ENCODE measurements at regions not wholly inside any gene's neighbourhood (a gene's known extent, or its start where the extent isn't known, plus 50 kb on each side); places are given as distances from the start of the nearest gene placed in this dataset.

DNA sequence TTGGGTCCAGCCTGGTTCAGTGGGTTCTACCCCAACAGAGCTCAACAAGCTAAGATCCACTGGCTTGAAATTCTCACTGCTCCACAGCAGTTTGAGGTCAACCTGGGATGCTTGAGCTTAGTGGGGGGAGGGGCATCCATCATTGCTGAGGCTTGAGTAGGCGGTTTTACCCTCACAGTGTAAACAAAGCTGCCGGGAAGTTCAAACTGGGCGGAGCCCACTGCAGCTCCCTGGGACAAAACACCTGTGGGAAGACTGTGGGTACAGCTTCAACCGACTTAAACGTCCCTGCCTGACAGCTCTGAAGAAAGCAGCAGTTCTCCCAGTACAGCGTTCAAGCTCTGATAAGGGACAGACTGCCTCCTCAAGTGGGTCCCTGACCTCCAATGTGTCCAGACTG is 1161.9 kb downstream of the UQCRFS1 start:
- CTCF ChIA-PET, result interaction anchor here (1.3 kb wide), 1 partner anchor 38 kb away, joined by 3 read pairs; no protein-coding TSS in a partner anchor
- H3K4me3 Mint-ChIP-seq, result no peak overlapping the region
- peaks cover 36% of the 10 kb centered on the region for H3K9me3 Mint-ChIP-seq
- H3K27me3 Mint-ChIP-seq (ENCODE audit: low read depth), result no peaks in the 10 kb centered on the region
- no peak for ATAC-seq
- TF ChIP-seq ATF1 (CRISPR knock-in tag; IDR thresholded peaks at IDR 0.05) (no peak), TCF7 (CRISPR knock-in tag; IDR thresholded peaks at IDR 0.05; ENCODE audit: low read depth) (no peak), RORB (CRISPR knock-in tag; IDR thresholded peaks at IDR 0.05) (no peak), SOX15 (CRISPR knock-in tag; IDR thresholded peaks at IDR 0.05) (no peak), ZNF396 (CRISPR knock-in tag; IDR thresholded peaks at IDR 0.05; ENCODE audit: borderline replicate concordance) (no peak), ETV6 (CRISPR knock-in tag; IDR thresholded peaks at IDR 0.05) (no peak), SMAD3 (CRISPR knock-in tag; IDR thresholded peaks at IDR 0.05; ENCODE audit: borderline replicate concordance) (no peak), ESRRA (CRISPR knock-in tag; IDR thresholded peaks at IDR 0.05; ENCODE audit: borderline replicate concordance) (no peak), CBFB (CRISPR knock-in tag; IDR thresholded peaks at IDR 0.05; ENCODE audit: low read depth) (no peak), MXD4 (CRISPR knock-in tag; IDR thresholded peaks at IDR 0.05; ENCODE audit: borderline replicate concordance) (no peak)
- TF ChIP-seq, protein P1, sequence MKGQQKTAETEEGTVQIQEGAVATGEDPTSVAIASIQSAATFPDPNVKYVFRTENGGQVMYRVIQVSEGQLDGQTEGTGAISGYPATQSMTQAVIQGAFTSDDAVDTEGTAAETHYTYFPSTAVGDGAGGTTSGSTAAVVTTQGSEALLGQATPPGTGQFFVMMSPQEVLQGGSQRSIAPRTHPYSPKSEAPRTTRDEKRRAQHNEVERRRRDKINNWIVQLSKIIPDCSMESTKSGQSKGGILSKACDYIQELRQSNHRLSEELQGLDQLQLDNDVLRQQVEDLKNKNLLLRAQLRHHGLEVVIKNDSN (CRISPR knock-in tag; IDR thresholded peaks at IDR 0.05), result no peak
- TF ChIP-seq, protein P2, sequence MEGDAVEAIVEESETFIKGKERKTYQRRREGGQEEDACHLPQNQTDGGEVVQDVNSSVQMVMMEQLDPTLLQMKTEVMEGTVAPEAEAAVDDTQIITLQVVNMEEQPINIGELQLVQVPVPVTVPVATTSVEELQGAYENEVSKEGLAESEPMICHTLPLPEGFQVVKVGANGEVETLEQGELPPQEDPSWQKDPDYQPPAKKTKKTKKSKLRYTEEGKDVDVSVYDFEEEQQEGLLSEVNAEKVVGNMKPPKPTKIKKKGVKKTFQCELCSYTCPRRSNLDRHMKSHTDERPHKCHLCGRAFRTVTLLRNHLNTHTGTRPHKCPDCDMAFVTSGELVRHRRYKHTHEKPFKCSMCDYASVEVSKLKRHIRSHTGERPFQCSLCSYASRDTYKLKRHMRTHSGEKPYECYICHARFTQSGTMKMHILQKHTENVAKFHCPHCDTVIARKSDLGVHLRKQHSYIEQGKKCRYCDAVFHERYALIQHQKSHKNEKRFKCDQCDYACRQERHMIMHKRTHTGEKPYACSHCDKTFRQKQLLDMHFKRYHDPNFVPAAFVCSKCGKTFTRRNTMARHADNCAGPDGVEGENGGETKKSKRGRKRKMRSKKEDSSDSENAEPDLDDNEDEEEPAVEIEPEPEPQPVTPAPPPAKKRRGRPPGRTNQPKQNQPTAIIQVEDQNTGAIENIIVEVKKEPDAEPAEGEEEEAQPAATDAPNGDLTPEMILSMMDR (IDR thresholded peaks at IDR 0.05), result no peak
- TF ChIP-seq, protein P3, sequence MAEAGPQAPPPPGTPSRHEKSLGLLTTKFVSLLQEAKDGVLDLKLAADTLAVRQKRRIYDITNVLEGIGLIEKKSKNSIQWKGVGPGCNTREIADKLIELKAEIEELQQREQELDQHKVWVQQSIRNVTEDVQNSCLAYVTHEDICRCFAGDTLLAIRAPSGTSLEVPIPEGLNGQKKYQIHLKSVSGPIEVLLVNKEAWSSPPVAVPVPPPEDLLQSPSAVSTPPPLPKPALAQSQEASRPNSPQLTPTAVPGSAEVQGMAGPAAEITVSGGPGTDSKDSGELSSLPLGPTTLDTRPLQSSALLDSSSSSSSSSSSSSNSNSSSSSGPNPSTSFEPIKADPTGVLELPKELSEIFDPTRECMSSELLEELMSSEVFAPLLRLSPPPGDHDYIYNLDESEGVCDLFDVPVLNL (CRISPR knock-in tag; IDR thresholded peaks at IDR 0.05; ENCODE audit: borderline replicate concordance, low read depth), result no peak
- TF ChIP-seq, protein P4, sequence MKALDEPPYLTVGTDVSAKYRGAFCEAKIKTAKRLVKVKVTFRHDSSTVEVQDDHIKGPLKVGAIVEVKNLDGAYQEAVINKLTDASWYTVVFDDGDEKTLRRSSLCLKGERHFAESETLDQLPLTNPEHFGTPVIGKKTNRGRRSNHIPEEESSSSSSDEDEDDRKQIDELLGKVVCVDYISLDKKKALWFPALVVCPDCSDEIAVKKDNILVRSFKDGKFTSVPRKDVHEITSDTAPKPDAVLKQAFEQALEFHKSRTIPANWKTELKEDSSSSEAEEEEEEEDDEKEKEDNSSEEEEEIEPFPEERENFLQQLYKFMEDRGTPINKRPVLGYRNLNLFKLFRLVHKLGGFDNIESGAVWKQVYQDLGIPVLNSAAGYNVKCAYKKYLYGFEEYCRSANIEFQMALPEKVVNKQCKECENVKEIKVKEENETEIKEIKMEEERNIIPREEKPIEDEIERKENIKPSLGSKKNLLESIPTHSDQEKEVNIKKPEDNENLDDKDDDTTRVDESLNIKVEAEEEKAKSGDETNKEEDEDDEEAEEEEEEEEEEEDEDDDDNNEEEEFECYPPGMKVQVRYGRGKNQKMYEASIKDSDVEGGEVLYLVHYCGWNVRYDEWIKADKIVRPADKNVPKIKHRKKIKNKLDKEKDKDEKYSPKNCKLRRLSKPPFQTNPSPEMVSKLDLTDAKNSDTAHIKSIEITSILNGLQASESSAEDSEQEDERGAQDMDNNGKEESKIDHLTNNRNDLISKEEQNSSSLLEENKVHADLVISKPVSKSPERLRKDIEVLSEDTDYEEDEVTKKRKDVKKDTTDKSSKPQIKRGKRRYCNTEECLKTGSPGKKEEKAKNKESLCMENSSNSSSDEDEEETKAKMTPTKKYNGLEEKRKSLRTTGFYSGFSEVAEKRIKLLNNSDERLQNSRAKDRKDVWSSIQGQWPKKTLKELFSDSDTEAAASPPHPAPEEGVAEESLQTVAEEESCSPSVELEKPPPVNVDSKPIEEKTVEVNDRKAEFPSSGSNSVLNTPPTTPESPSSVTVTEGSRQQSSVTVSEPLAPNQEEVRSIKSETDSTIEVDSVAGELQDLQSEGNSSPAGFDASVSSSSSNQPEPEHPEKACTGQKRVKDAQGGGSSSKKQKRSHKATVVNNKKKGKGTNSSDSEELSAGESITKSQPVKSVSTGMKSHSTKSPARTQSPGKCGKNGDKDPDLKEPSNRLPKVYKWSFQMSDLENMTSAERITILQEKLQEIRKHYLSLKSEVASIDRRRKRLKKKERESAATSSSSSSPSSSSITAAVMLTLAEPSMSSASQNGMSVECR (CRISPR knock-in tag; IDR thresholded peaks at IDR 0.05; ENCODE audit: borderline replicate concordance), result no peak
- TF ChIP-seq, protein P5, sequence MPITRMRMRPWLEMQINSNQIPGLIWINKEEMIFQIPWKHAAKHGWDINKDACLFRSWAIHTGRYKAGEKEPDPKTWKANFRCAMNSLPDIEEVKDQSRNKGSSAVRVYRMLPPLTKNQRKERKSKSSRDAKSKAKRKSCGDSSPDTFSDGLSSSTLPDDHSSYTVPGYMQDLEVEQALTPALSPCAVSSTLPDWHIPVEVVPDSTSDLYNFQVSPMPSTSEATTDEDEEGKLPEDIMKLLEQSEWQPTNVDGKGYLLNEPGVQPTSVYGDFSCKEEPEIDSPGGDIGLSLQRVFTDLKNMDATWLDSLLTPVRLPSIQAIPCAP (CRISPR knock-in tag; IDR thresholded peaks at IDR 0.05), result no peak
- TF ChIP-seq, protein P6, sequence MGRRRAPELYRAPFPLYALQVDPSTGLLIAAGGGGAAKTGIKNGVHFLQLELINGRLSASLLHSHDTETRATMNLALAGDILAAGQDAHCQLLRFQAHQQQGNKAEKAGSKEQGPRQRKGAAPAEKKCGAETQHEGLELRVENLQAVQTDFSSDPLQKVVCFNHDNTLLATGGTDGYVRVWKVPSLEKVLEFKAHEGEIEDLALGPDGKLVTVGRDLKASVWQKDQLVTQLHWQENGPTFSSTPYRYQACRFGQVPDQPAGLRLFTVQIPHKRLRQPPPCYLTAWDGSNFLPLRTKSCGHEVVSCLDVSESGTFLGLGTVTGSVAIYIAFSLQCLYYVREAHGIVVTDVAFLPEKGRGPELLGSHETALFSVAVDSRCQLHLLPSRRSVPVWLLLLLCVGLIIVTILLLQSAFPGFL (CRISPR knock-in tag; IDR thresholded peaks at IDR 0.05; ENCODE audit: borderline replicate concordance), result no peak
- H3K36me3 Mint-ChIP-seq, result no peaks in the 10 kb centered on the region
- no peak overlapping the region for H3K27ac Mint-ChIP-seq
- POLR2A ChIA-PET, result no interaction called here
- H3K4me1 Mint-ChIP-seq, result no peaks in the 10 kb centered on the region
- DNase-seq (ENCODE audit: low spot score), result peak; percentile 15

Measured in WTC11 (cell line).